ENCODE measurements at regions not wholly inside any gene's neighbourhood (a gene's known extent, or its start where the extent isn't known, plus 50 kb on each side); places are given as distances from the start of the nearest gene placed in this dataset.

GRCh38 chr9:129463477-129463876 lies 157.4 kb downstream of the C9orf50 start:
- no peak for ATAC-seq (ENCODE audit: low FRiP score)
- no peak for DNase-seq (ENCODE audit: low spot score)
- no peak for TF ChIP-seq CTCF (IDR thresholded peaks at IDR 0.05)

- no peak for TF ChIP-seq CTCF (IDR thresholded peaks at IDR 0.05)
- ATAC-seq (ENCODE audit: low FRiP score) = no peak
- no peak for DNase-seq (ENCODE audit: low spot score)
Observed at GRCh38 chr9:129462360-129462759, 158.5 kb downstream of the C9orf50 start.

- no peak for TF ChIP-seq CTCF (IDR thresholded peaks at IDR 0.05)
- peak; percentile 88 for ATAC-seq (ENCODE audit: low FRiP score)
- peak; percentile 86 for DNase-seq (ENCODE audit: low spot score)
Observed at GRCh38 chr9:129460323-129461261, 160.3 kb downstream of the C9orf50 start.

GRCh38 chr9:129459547-129460322 lies 161.2 kb downstream of the C9orf50 start:
- no peak for ATAC-seq (ENCODE audit: low FRiP score)
- TF ChIP-seq CTCF (IDR thresholded peaks at IDR 0.05) = no peak
- no peak for DNase-seq (ENCODE audit: low spot score)

GRCh38 chr9:129458663-129459546 lies 162.0 kb downstream of the C9orf50 start:
- no peak for TF ChIP-seq CTCF (IDR thresholded peaks at IDR 0.05)
- DNase-seq (ENCODE audit: low spot score) (no peak), ATAC-seq (ENCODE audit: low FRiP score) (no peak)

- ATAC-seq (ENCODE audit: low FRiP score) (no peak), DNase-seq (ENCODE audit: low spot score) (no peak)
- TF ChIP-seq CTCF (IDR thresholded peaks at IDR 0.05) = no peak
Observed at GRCh38 chr9:129458155-129458661, 162.7 kb downstream of the C9orf50 start.
